ENCODE measurements at regions not wholly inside any gene's neighbourhood (a gene's known extent, or its start where the extent isn't known, plus 50 kb on each side); places are given as distances from the start of the nearest gene placed in this dataset.

DNA sequence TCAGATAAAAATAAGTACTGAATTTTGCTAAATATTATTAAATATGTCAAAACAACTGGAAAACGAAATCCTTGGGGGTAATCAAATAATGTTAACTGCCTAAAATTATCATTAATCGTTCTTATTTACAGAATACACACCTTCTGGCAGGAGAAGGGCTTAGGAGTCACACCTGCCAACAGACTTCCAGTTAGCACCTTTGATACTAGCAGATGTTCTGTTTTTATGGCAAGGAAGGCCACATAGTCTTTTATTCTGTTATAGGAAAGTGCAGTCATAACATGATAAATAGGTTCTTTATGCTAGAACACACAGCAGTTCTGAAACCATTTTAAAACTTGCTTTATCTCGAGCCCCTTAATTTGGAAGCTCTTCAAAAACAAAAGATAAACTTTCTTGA, 464.1 kb downstream of the UTRN start:
- DNase-seq = no peak
- ATAC-seq (ENCODE audit: low read depth in 2 of 2) = no peak
- H3K27me3 ChIP-seq (ENCODE audit: control insufficient read depth, insufficient read depth, low read length) = no peaks in the 10 kb centered on the region
- H3K36me3 ChIP-seq (ENCODE audit: control insufficient read depth, insufficient read depth, low read length) = peaks cover 49% of the 10 kb centered on the region
- H3K27ac ChIP-seq (ENCODE audit: insufficient read depth, low read length, poor library complexity, severe bottlenecking) = no peak overlapping the region
- no peaks in the 10 kb centered on the region for H3K4me1 ChIP-seq (ENCODE audit: control insufficient read depth, insufficient read depth, low read length, poor library complexity, severe bottlenecking)
- Mint-ChIP-seq H3K4me1 (peaks cover 3 to 20% (median 14%) of the 10 kb centered on the region in 4 donors), H3K36me3 (peaks cover 55% of the 10 kb centered on the region), H3K4me3 (no peak overlapping the region), H3K9me3 (no peaks in the 10 kb centered on the region), H3K27me3 (no peaks in the 10 kb centered on the region), H3K27ac (no peak overlapping the region)
- no peaks in the 10 kb centered on the region for H3K9me3 ChIP-seq (ENCODE audit: control insufficient read depth in 2 of 2, low read length in 2 of 2)
- H3K4me3 ChIP-seq (ENCODE audit: low read depth, low read length) = no peak overlapping the region

GRCh38 chr6:144753023-144753705, 468.0 kb downstream of the UTRN start:
- Mint-ChIP-seq H3K4me1 (peaks cover 3 to 16% (median 6%) of the 10 kb centered on the region in 4 donors), H3K36me3 (peaks cover 60% of the 10 kb centered on the region), H3K27me3 (no peaks in the 10 kb centered on the region), H3K27ac (no peak overlapping the region), H3K9me3 (no peaks in the 10 kb centered on the region), H3K4me3 (no peak overlapping the region)
- no peak for ATAC-seq (ENCODE audit: low read depth in 2 of 2)
- Histone ChIP-seq H3K9me3 (ENCODE audit: control insufficient read depth in 2 of 2, low read length in 2 of 2) (no peaks in the 10 kb centered on the region), H3K36me3 (ENCODE audit: control insufficient read depth, insufficient read depth, low read length) (peaks cover 70% of the 10 kb centered on the region), H3K27me3 (ENCODE audit: control insufficient read depth, insufficient read depth, low read length) (no peaks in the 10 kb centered on the region), H3K4me3 (ENCODE audit: low read depth, low read length) (no peak overlapping the region), H3K27ac (ENCODE audit: insufficient read depth, low read length, poor library complexity, severe bottlenecking) (no peak overlapping the region), H3K4me1 (ENCODE audit: control insufficient read depth, insufficient read depth, low read length, poor library complexity, severe bottlenecking) (no peaks in the 10 kb centered on the region)
- no peak for DNase-seq

GRCh38 chr6:144756469-144756868, 471.3 kb downstream of the UTRN start:
- Histone ChIP-seq H3K36me3 (ENCODE audit: control insufficient read depth, insufficient read depth, low read length) (peaks cover 50% of the 10 kb centered on the region), H3K27me3 (ENCODE audit: control insufficient read depth, insufficient read depth, low read length) (no peaks in the 10 kb centered on the region), H3K4me1 (ENCODE audit: control insufficient read depth, insufficient read depth, low read length, poor library complexity, severe bottlenecking) (no peaks in the 10 kb centered on the region), H3K9me3 (ENCODE audit: control insufficient read depth in 2 of 2, low read length in 2 of 2) (no peaks in the 10 kb centered on the region), H3K4me3 (ENCODE audit: low read depth, low read length) (no peak overlapping the region), H3K27ac (ENCODE audit: insufficient read depth, low read length, poor library complexity, severe bottlenecking) (no peak overlapping the region)
- peaks cover 2 to 16% (median 5%) of the 10 kb centered on the region in 4 donors for H3K4me1 Mint-ChIP-seq
- no peak overlapping the region for H3K4me3 Mint-ChIP-seq
- H3K9me3 Mint-ChIP-seq = no peaks in the 10 kb centered on the region
- ATAC-seq (ENCODE audit: low read depth in 2 of 2) (no peak), DNase-seq (no peak)
- peaks cover 41% of the 10 kb centered on the region for H3K36me3 Mint-ChIP-seq
- H3K27ac Mint-ChIP-seq = no peak overlapping the region
- H3K27me3 Mint-ChIP-seq = no peaks in the 10 kb centered on the region

DNA sequence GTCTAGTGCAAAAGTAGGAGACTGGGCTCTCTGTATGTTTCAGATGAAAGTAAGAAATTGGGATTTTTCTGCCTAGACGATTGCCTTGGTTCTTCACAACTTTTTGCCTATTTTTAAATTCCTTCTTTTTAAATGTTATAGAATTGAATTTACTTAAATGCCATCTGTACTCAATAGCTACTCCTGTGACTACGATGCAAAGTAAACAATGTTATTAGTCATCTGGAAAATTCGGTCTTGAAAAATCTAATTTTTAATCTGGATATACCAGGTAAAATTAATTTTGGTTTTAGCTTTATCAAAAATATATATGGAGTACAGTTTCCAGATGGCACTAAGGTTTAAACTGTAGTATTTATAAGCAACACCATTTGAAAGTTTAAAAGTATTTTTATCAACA, 472.2 kb downstream of the UTRN start:
- Mint-ChIP-seq H3K27ac (no peak overlapping the region), H3K27me3 (no peaks in the 10 kb centered on the region), H3K36me3 (peaks cover 42% of the 10 kb centered on the region), H3K4me3 (no peak overlapping the region), H3K4me1 (peaks cover 3 to 21% (median 6%) of the 10 kb centered on the region in 4 donors), H3K9me3 (no peaks in the 10 kb centered on the region)
- Histone ChIP-seq H3K9me3 (ENCODE audit: control insufficient read depth in 2 of 2, low read length in 2 of 2) (no peaks in the 10 kb centered on the region), H3K4me3 (ENCODE audit: low read depth, low read length) (no peak overlapping the region), H3K27me3 (ENCODE audit: control insufficient read depth, insufficient read depth, low read length) (no peaks in the 10 kb centered on the region), H3K4me1 (ENCODE audit: control insufficient read depth, insufficient read depth, low read length, poor library complexity, severe bottlenecking) (no peaks in the 10 kb centered on the region), H3K36me3 (ENCODE audit: control insufficient read depth, insufficient read depth, low read length) (peaks cover 46% of the 10 kb centered on the region), H3K27ac (ENCODE audit: insufficient read depth, low read length, poor library complexity, severe bottlenecking) (no peak overlapping the region)
- DNase-seq = no peak
- no peak for ATAC-seq (ENCODE audit: low read depth in 2 of 2)

GRCh38 chr6:144757730-144758129, 472.6 kb downstream of the UTRN start:
- ATAC-seq (ENCODE audit: low read depth in 2 of 2) (no peak), DNase-seq (no peak)
- H3K36me3 Mint-ChIP-seq = peaks cover 38% of the 10 kb centered on the region
- no peaks in the 10 kb centered on the region for H3K9me3 ChIP-seq (ENCODE audit: control insufficient read depth in 2 of 2, low read length in 2 of 2)
- H3K4me1 Mint-ChIP-seq = peaks cover 1 to 21% (median 5%) of the 10 kb centered on the region in 4 donors
- H3K27ac Mint-ChIP-seq = no peak overlapping the region
- H3K27ac ChIP-seq (ENCODE audit: insufficient read depth, low read length, poor library complexity, severe bottlenecking) = no peak overlapping the region
- H3K27me3 ChIP-seq (ENCODE audit: control insufficient read depth, insufficient read depth, low read length) = no peaks in the 10 kb centered on the region
- no peaks in the 10 kb centered on the region for H3K9me3 Mint-ChIP-seq
- no peak overlapping the region for H3K4me3 Mint-ChIP-seq
- H3K36me3 ChIP-seq (ENCODE audit: control insufficient read depth, insufficient read depth, low read length) = peaks cover 48% of the 10 kb centered on the region
- H3K4me1 ChIP-seq (ENCODE audit: control insufficient read depth, insufficient read depth, low read length, poor library complexity, severe bottlenecking) = no peaks in the 10 kb centered on the region
- no peaks in the 10 kb centered on the region for H3K27me3 Mint-ChIP-seq
- no peak overlapping the region for H3K4me3 ChIP-seq (ENCODE audit: low read depth, low read length)

DNA sequence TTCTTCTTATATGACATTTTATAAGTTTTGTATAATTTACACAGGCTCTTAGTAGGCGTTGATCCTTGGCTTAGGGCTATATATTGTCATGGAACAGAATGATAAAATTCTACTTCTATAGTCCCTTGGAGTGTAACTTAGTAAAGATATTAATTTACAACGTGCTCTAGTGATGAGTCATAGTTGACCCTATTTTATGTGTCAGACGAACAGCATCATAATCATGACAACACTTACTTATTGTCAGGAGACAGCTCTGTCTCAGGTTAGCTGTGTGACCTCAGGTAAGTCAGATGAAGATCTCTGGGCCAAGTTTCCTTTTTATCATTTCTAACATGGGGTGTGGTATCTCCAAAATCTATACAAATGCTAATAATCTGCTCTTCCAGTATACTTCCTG, 473.5 kb downstream of the UTRN start:
- Histone ChIP-seq H3K9me3 (ENCODE audit: control insufficient read depth in 2 of 2, low read length in 2 of 2) (no peaks in the 10 kb centered on the region), H3K36me3 (ENCODE audit: control insufficient read depth, insufficient read depth, low read length) (peaks cover 51% of the 10 kb centered on the region), H3K4me3 (ENCODE audit: low read depth, low read length) (no peak overlapping the region), H3K27me3 (ENCODE audit: control insufficient read depth, insufficient read depth, low read length) (no peaks in the 10 kb centered on the region), H3K27ac (ENCODE audit: insufficient read depth, low read length, poor library complexity, severe bottlenecking) (no peak overlapping the region), H3K4me1 (ENCODE audit: control insufficient read depth, insufficient read depth, low read length, poor library complexity, severe bottlenecking) (no peaks in the 10 kb centered on the region)
- H3K36me3 Mint-ChIP-seq = peaks cover 35% of the 10 kb centered on the region
- peaks cover 0 to 21% (median 2%) of the 10 kb centered on the region in 4 donors for H3K4me1 Mint-ChIP-seq
- no peak overlapping the region for H3K27ac Mint-ChIP-seq
- ATAC-seq (ENCODE audit: low read depth in 2 of 2) (no peak), DNase-seq (peak in 1 of 3 donors; percentile 4)
- no peak overlapping the region for H3K4me3 Mint-ChIP-seq
- H3K9me3 Mint-ChIP-seq = no peaks in the 10 kb centered on the region
- H3K27me3 Mint-ChIP-seq = no peaks in the 10 kb centered on the region

DNA sequence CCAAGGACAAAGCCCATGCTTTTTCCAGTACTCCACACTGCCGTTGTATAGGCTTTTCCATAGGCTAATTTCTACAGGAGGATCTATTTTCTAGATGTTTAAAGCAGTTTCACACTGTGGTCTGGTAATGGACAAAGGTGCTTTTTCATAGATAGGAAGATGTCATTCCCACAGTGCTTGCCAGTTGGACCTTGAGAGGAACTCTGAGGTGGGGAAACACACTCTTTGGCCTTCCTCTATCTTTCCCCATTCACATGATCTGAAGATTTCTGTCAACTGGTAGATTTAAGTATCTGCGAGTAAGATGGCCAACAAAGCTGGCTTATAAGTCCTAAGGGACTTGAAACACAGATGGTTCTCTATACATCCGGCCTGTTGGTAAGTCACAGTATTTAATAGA, 477.3 kb downstream of the UTRN start:
- Mint-ChIP-seq H3K4me1 (peaks cover 0 to 17% (median 9%) of the 10 kb centered on the region in 4 donors), H3K27ac (no peak overlapping the region), H3K27me3 (no peaks in the 10 kb centered on the region), H3K4me3 (no peak overlapping the region), H3K9me3 (no peaks in the 10 kb centered on the region), H3K36me3 (peaks cover 24% of the 10 kb centered on the region)
- Histone ChIP-seq H3K9me3 (ENCODE audit: control insufficient read depth in 2 of 2, low read length in 2 of 2) (no peaks in the 10 kb centered on the region), H3K4me1 (ENCODE audit: control insufficient read depth, insufficient read depth, low read length, poor library complexity, severe bottlenecking) (no peaks in the 10 kb centered on the region), H3K27ac (ENCODE audit: insufficient read depth, low read length, poor library complexity, severe bottlenecking) (no peak overlapping the region), H3K27me3 (ENCODE audit: control insufficient read depth, insufficient read depth, low read length) (no peaks in the 10 kb centered on the region), H3K36me3 (ENCODE audit: control insufficient read depth, insufficient read depth, low read length) (peaks cover 36% of the 10 kb centered on the region), H3K4me3 (ENCODE audit: low read depth, low read length) (no peak overlapping the region)
- ATAC-seq (ENCODE audit: low read depth in 2 of 2) = no peak
- DNase-seq = no peak

DNA sequence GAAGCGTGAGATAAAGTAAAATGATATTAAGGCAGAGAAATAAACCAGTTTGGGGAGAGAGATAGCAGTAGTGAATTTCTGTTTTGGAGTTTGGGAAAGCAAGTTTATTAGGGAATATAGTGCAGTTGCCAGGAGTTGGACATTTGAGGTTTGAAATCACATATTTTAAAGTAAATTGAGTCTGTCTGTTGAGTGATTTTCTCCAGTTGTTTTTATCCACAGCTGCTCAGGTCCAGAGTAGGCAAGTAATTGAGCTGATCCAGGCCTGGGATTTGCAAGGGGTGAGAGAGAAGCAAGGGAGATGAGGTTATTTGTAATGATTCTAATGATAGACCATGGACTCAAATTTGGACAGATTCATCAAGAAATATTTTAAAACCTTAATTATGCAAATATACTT, 481.9 kb downstream of the UTRN start:
- H3K36me3 ChIP-seq (ENCODE audit: control insufficient read depth, insufficient read depth, low read length) = peaks cover 27% of the 10 kb centered on the region

More for the DNA sequence above, 481.9 kb downstream of the UTRN start:
- ATAC-seq (ENCODE audit: low read depth in 2 of 2) (no peak), DNase-seq (no peak)
- Histone ChIP-seq H3K9me3 (ENCODE audit: control insufficient read depth in 2 of 2, low read length in 2 of 2) (no peaks in the 10 kb centered on the region), H3K4me3 (ENCODE audit: low read depth, low read length) (no peak overlapping the region), H3K27ac (ENCODE audit: insufficient read depth, low read length, poor library complexity, severe bottlenecking) (no peak overlapping the region), H3K4me1 (ENCODE audit: control insufficient read depth, insufficient read depth, low read length, poor library complexity, severe bottlenecking) (no peaks in the 10 kb centered on the region), H3K27me3 (ENCODE audit: control insufficient read depth, insufficient read depth, low read length) (no peaks in the 10 kb centered on the region)
- no peak overlapping the region for H3K27ac Mint-ChIP-seq
- peaks cover 2 to 17% (median 8%) of the 10 kb centered on the region in 4 donors for H3K4me1 Mint-ChIP-seq
- H3K27me3 Mint-ChIP-seq = no peaks in the 10 kb centered on the region
- no peaks in the 10 kb centered on the region for H3K9me3 Mint-ChIP-seq
- H3K36me3 Mint-ChIP-seq = peaks cover 22% of the 10 kb centered on the region
- H3K4me3 Mint-ChIP-seq = no peak overlapping the region
